ENCODE measurements at regions not wholly inside any gene's neighbourhood (a gene's known extent, or its start where the extent isn't known, plus 50 kb on each side); places are given as distances from the start of the nearest gene placed in this dataset.

- TF ChIP-seq POLR2AphosphoS2 (conservative IDR thresholded peaks at IDR 0.05; ENCODE audit: low read length) (no peak), ZFP36 (IDR thresholded peaks at IDR 0.05; ENCODE audit: borderline replicate concordance, partially characterized antibody) (no peak), KDM5A (IDR thresholded peaks at IDR 0.05) (no peak), SMC3 (IDR thresholded peaks at IDR 0.05) (peak; percentile 91), EHF (CRISPR knock-in tag; IDR thresholded peaks at IDR 0.05) (no peak), NPAS2 (CRISPR knock-in tag; IDR thresholded peaks at IDR 0.05; ENCODE audit: borderline replicate concordance) (no peak), RFX5 (IDR thresholded peaks at IDR 0.05) (no peak)
- TF ChIP-seq, protein P1, sequence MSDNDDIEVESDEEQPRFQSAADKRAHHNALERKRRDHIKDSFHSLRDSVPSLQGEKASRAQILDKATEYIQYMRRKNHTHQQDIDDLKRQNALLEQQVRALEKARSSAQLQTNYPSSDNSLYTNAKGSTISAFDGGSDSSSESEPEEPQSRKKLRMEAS (IDR thresholded peaks at IDR 0.05) = no peak
These were observed 82.0 kb upstream of the ALOX12 start (continued) for GRCh38 chr17:6913608-6914443.

DNA sequence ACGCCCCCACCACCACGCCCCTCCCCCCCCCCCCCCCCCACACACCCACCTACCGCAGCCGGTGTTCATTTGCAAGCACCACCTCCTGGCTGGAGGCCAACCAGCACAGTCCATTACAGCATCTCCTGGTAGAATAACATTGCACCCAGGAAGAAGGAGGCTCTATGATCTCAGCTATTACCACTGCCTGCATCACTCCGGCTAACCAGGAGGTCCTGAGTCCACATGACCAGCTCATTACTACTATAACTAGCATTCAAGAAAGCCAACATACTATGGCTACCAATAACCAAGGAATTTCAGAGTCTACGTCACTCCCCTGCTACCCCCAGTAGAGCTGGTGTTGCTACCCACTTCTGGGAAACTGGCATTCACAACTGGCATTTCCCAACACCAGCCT lies 81.1 kb upstream of the ALOX12 start:
- TF ChIP-seq, protein P2, sequence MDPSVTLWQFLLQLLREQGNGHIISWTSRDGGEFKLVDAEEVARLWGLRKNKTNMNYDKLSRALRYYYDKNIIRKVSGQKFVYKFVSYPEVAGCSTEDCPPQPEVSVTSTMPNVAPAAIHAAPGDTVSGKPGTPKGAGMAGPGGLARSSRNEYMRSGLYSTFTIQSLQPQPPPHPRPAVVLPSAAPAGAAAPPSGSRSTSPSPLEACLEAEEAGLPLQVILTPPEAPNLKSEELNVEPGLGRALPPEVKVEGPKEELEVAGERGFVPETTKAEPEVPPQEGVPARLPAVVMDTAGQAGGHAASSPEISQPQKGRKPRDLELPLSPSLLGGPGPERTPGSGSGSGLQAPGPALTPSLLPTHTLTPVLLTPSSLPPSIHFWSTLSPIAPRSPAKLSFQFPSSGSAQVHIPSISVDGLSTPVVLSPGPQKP (IDR thresholded peaks at IDR 0.05; ENCODE audit: low read depth, low read length) = no peak
- TF ChIP-seq PBX3 (IDR thresholded peaks at IDR 0.05) (no peak), CBX2 (IDR thresholded peaks at IDR 0.05; ENCODE audit: borderline replicate concordance, low read depth) (no peak), EP300 (IDR thresholded peaks at IDR 0.05) (no peak), CHD4 (IDR thresholded peaks at IDR 0.05; ENCODE audit: borderline replicate concordance) (no peak), RCOR1 (IDR thresholded peaks at IDR 0.05; ENCODE audit: low read depth, low read length) (no peak), GATA3 (IDR thresholded peaks at IDR 0.05; ENCODE audit: borderline replicate concordance) (no peak), HEYL (CRISPR knock-in tag; IDR thresholded peaks at IDR 0.05) (no peak), HOXB13 (CRISPR knock-in tag; IDR thresholded peaks at IDR 0.05; ENCODE audit: low read depth) (no peak), BHLHE40 (IDR thresholded peaks at IDR 0.05; ENCODE audit: low read depth, low read length) (no peak), RAD21 (conservative IDR thresholded peaks at IDR 0.05 in 1 of 2, IDR thresholded peaks at IDR 0.05 in 1 of 2) (no peak), MYC (IDR thresholded peaks at IDR 0.05; ENCODE audit: borderline replicate concordance, low read length) (no peak), EHF (CRISPR knock-in tag; IDR thresholded peaks at IDR 0.05) (no peak), SMC3 (IDR thresholded peaks at IDR 0.05) (no peak), ESRRA (IDR thresholded peaks at IDR 0.05; ENCODE audit: borderline replicate concordance, low read length) (no peak), EHMT2 (IDR thresholded peaks at IDR 0.05; ENCODE audit: low read depth) (no peak), RFX5 (IDR thresholded peaks at IDR 0.05) (no peak)
- FAIRE-seq = no peak
- peaks cover 11% of the 10 kb centered on the region; the same call in 1 of the 3 replicates for H3K9me3 ChIP-seq
- 35% methylated on average over 6 of the region's 6 CpGs for WGBS (ENCODE audit: missing lambda C conversion rate)
- no peak for ATAC-seq
- peaks cover 5% of the 10 kb centered on the region; the same call in 2 of the 3 replicates for H3K4me1 ChIP-seq
- no peak overlapping the region; the same call in 2 of the 3 replicates for H3K4me2 ChIP-seq
- no peak for DNase-seq (ENCODE audit: low read depth in 1 of 2, low spot score in 1 of 2)
- ChIA-PET POLR2A (interaction anchor here (1.0 kb wide), 1 partner anchor 71 kb away, joined by 3 read pairs; no protein-coding TSS in a partner anchor), CTCF (interaction anchor here (0.6 to 4.7 kb wide), 53 partner anchors 8 to 367 kb away, joined by 3 to 99 read pairs (median 4); partner anchors contain the start of genes ALOX12 and XAF1)
- H3K4me3 ChIP-seq = no peak overlapping the region
- no peak overlapping the region for H3K27ac ChIP-seq

- Histone ChIP-seq H3K4me3 (no peak overlapping the region), H3K4me1 (peaks cover 5% of the 10 kb centered on the region; the same call in 2 of the 3 replicates), H3K27ac (no peak overlapping the region), H3K4me2 (no peak overlapping the region), H3K9me3 (peaks cover 11% of the 10 kb centered on the region; the same call in 1 of the 3 replicates)
- ATAC-seq (no peak), DNase-seq (ENCODE audit: low read depth in 1 of 2, low spot score in 1 of 2) (no peak), FAIRE-seq (no peak)
- no peak for TF ChIP-seq TP53 (CRISPR knock-in tag; IDR thresholded peaks at IDR 0.05)
- no peak for TF ChIP-seq HEYL (CRISPR knock-in tag; IDR thresholded peaks at IDR 0.05)
- no peak for TF ChIP-seq SREBF2 (IDR thresholded peaks at IDR 0.05)
- TF ChIP-seq, protein P3, sequence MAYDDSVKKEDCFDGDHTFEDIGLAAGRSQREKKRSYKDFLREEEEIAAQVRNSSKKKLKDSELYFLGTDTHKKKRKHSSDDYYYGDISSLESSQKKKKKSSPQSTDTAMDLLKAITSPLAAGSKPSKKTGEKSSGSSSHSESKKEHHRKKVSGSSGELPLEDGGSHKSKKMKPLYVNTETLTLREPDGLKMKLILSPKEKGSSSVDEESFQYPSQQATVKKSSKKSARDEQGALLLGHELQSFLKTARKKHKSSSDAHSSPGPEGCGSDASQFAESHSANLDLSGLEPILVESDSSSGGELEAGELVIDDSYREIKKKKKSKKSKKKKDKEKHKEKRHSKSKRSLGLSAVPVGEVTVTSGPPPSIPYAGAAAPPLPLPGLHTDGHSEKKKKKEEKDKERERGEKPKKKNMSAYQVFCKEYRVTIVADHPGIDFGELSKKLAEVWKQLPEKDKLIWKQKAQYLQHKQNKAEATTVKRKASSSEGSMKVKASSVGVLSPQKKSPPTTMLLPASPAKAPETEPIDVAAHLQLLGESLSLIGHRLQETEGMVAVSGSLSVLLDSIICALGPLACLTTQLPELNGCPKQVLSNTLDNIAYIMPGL (CRISPR knock-in tag; IDR thresholded peaks at IDR 0.05; ENCODE audit: borderline replicate concordance) = no peak
- no peak for TF ChIP-seq MAZ (IDR thresholded peaks at IDR 0.05; ENCODE audit: borderline replicate concordance, low read depth, low read length)
- TF ChIP-seq PHF8 (IDR thresholded peaks at IDR 0.05; ENCODE audit: borderline replicate concordance, low read depth) = no peak
- no peak for TF ChIP-seq CHD4 (IDR thresholded peaks at IDR 0.05; ENCODE audit: borderline replicate concordance)
- WGBS (ENCODE audit: missing lambda C conversion rate) = 59% methylated on average over 4 of the region's 4 CpGs
- ChIA-PET POLR2A (no interaction called here), CTCF (interaction anchor here (0.7 to 4.7 kb wide), 24 partner anchors 9 to 262 kb away, joined by 3 to 99 read pairs (median 4); a partner anchor contains a TSS)
These were observed 80.2 kb upstream of the ALOX12 start for GRCh38 chr17:6915620-6916019.

Measured in A549 (cell line).